ENCODE measurements at regions not wholly inside any gene's neighbourhood (a gene's known extent, or its start where the extent isn't known, plus 50 kb on each side); places are given as distances from the start of the nearest gene placed in this dataset.
"Not testable (repeated sequence)": the region's sequence is repeated elsewhere in the genome, so short reads cannot be mapped to it uniquely, and the experiment has no call there.

GRCh38 chr7:104959483-104959882 is 54.5 kb upstream of the KMT2E start:
- TF ChIP-seq EZH2 (IDR thresholded peaks at IDR 0.05; ENCODE audit: low read length); CTCF (optimal IDR thresholded peaks at IDR 0.05 in 1 of 3, IDR thresholded peaks at IDR 0.05 in 1 of 3, conservative IDR thresholded peaks at IDR 0.05 in 1 of 3; ENCODE audit: extremely low read depth in 1 of 3, insufficient read depth in 2 of 3, low read length in 3 of 3): not testable (repeated sequence)
